AG04449 (cell line): ENCODE measurements at regions not wholly inside any gene's neighbourhood (a gene's known extent, or its start where the extent isn't known, plus 50 kb on each side); places are given as distances from the start of the nearest gene placed in this dataset.

Source experiments
- CTCF ChIA-PET: fragments of 350-600 bp; formaldehyde crosslinking; extraction: SDS; loops from one replicate; lab custom pipeline; 2021; ENCODE audit warnings: antibody characterized with exemption; lab: Yijun Ruan, JAX
- POLR2A ChIA-PET: fragments of 400-600, 350-600 bp; formaldehyde crosslinking; extraction: SDS; loops from one replicate; lab custom pipeline; 2020; ENCODE audit warnings: antibody characterized with exemption, inconsistent platforms; lab: Yijun Ruan, JAX
- DNase-seq: peaks from one replicate; pipeline ENCODE4 v3.0.0-alpha.2; 2010; ENCODE audit warnings: low read depth, low spot score
- H3K4me3 ChIP-seq: 2 replicates; pipeline ENCODE4 v1.5.1; 2011; ENCODE audit warnings: low read depth, mild to moderate bottlenecking, control low read depth, low read length
- CTCF ChIP-seq: IDR thresholded peaks from one replicate; pipeline ENCODE4 v1.5.1; 2011; ENCODE audit warnings: mild to moderate bottlenecking, moderate library complexity, low read length, control low read depth, inconsistent platforms; ENCODE audit not compliant: insufficient read depth; ENCODE audit errors: missing control alignments

- no peak for TF ChIP-seq CTCF
- no peak overlapping the region for H3K4me3 ChIP-seq
- POLR2A ChIA-PET, result no interaction called here
- DNase-seq, result no peak
- CTCF ChIA-PET, result no interaction called here
Observed at GRCh38 chr12:78600541-78600940, 264.0 kb upstream of the SYT1 start.

- H3K4me3 ChIP-seq, result no peak overlapping the region
- DNase-seq, result no peak
- CTCF ChIA-PET, result no interaction called here
- POLR2A ChIA-PET, result no interaction called here
- no peak for TF ChIP-seq CTCF
Observed at GRCh38 chr12:78611504-78611903, 253.1 kb upstream of the SYT1 start.

- no peak for TF ChIP-seq CTCF
- ChIA-PET POLR2A (no interaction called here), CTCF (no interaction called here)
- DNase-seq, result no peak
- H3K4me3 ChIP-seq, result no peak overlapping the region
Observed at GRCh38 chr12:78612190-78612589, 252.4 kb upstream of the SYT1 start.

GRCh38 chr12:78617683-78618082 lies 246.9 kb upstream of the SYT1 start:
- DNase-seq, result no peak
- no peak for TF ChIP-seq CTCF
- ChIA-PET POLR2A (no interaction called here), CTCF (no interaction called here)
- no peak overlapping the region for H3K4me3 ChIP-seq

GRCh38 chr12:78622529-78623195 lies 241.9 kb upstream of the SYT1 start:
- H3K4me3 ChIP-seq, result no peak overlapping the region
- DNase-seq, result no peak
- POLR2A ChIA-PET, result no interaction called here
- no peak for TF ChIP-seq CTCF
- CTCF ChIA-PET, result no interaction called here

- ChIA-PET POLR2A (no interaction called here), CTCF (no interaction called here)
- DNase-seq, result no peak
- TF ChIP-seq CTCF, result no peak
- no peak overlapping the region for H3K4me3 ChIP-seq
Observed at GRCh38 chr12:78628491-78629100, 236.0 kb upstream of the SYT1 start.
